Neuronal stem cell (in vitro differentiated cells): ENCODE measurements at regions not wholly inside any gene's neighbourhood (a gene's known extent, or its start where the extent isn't known, plus 50 kb on each side); places are given as distances from the start of the nearest gene placed in this dataset.
A peak's percentile ranks its signal among the peaks of the same experiment; 100 is the strongest.

Experiments
- DNase-seq: peaks from one replicate; pipeline ENCODE4 v3.0.0-alpha.2; 2013; ENCODE audit warnings: low spot score
- H2AFZ ChIP-seq: one replicate; pipeline ENCODE4 v1.6.1; 2013; ENCODE audit warnings: mild to moderate bottlenecking, low read length, inconsistent platforms
- H2AK5ac ChIP-seq: 2 replicates; pipeline ENCODE4 v1.6.1; 2013; ENCODE audit warnings: low read depth, mild to moderate bottlenecking, inconsistent platforms, low read length, moderate library complexity, mixed read lengths
- H2BK120ac ChIP-seq: 2 replicates; pipeline ENCODE4 v1.6.1; 2013; ENCODE audit warnings: low read depth, mild to moderate bottlenecking, inconsistent platforms, low read length, moderate library complexity, mixed read lengths
- H2BK12ac ChIP-seq: one replicate; pipeline ENCODE4 v1.6.1; 2013; ENCODE audit warnings: low read length, inconsistent platforms
- H2BK15ac ChIP-seq: 2 replicates; pipeline ENCODE4 v1.6.1; 2013; ENCODE audit warnings: mild to moderate bottlenecking, low read length, inconsistent platforms, mixed read lengths
- H2BK5ac ChIP-seq: one replicate; pipeline ENCODE4 v1.6.1; 2013; ENCODE audit warnings: inconsistent platforms, mild to moderate bottlenecking, low read length, moderate library complexity
- H3K14ac ChIP-seq: one replicate; pipeline ENCODE4 v1.6.1; 2013; ENCODE audit warnings: low read length, inconsistent platforms
- H3K18ac ChIP-seq: 2 replicates; pipeline ENCODE4 v1.6.1; 2013; ENCODE audit warnings: low read length, inconsistent platforms
- H3K23ac ChIP-seq: 2 replicates; pipeline ENCODE4 v1.6.1; 2013; ENCODE audit warnings: low read depth, mild to moderate bottlenecking, mixed read lengths, low read length, inconsistent platforms; ENCODE audit not compliant: poor library complexity
- H3K27ac ChIP-seq: replicated peaks from 3 replicates; pipeline ENCODE4 v1.5.1; 2013; ENCODE audit warnings: low read length, inconsistent platforms
- H3K27me3 ChIP-seq, 3 experiments: 2 replicates each; pipeline ENCODE4 v1.6.1; 2013; ENCODE audit warnings: low read length in 3 of 3, mild to moderate bottlenecking in 2 of 3, inconsistent platforms in 1 of 3, low read depth in 1 of 3, mixed read lengths in 1 of 3, moderate library complexity in 1 of 3; ENCODE audit not compliant: control insufficient read depth in 3 of 3, insufficient read depth in 3 of 3
- H3K36me3 ChIP-seq, 2 donors: replicated peaks in 1 of 2; 2 replicates each; pipeline ENCODE4 v1.6.1; 2013; ENCODE audit warnings: low read length in 2 of 2; ENCODE audit not compliant: control insufficient read depth in 2 of 2, insufficient read depth in 2 of 2
- H3K4ac ChIP-seq: 2 replicates; pipeline ENCODE4 v1.6.1; 2013; ENCODE audit warnings: inconsistent platforms, mild to moderate bottlenecking, low read length, moderate library complexity
- H3K4me1 ChIP-seq, 2 donors: 1 replicate in 1 of 2; 2 replicates in 1 of 2; pipeline ENCODE4 v1.6.1; 2013; ENCODE audit warnings: low read length in 2 of 2, low read depth in 1 of 2; ENCODE audit not compliant: control insufficient read depth in 2 of 2, insufficient read depth in 1 of 2
- H3K4me2 ChIP-seq: one replicate; pipeline ENCODE4 v1.6.1; 2013; ENCODE audit warnings: mild to moderate bottlenecking, low read length, inconsistent platforms; ENCODE audit not compliant: insufficient read depth, poor library complexity, severe bottlenecking
- H3K4me3 ChIP-seq, 2 donors: 2 replicates each; pipeline ENCODE4 v1.5.1; 2013; ENCODE audit warnings: low read length in 2 of 2, mild to moderate bottlenecking in 2 of 2, inconsistent platforms in 1 of 2, moderate library complexity in 1 of 2
- H3K79me1 ChIP-seq: one replicate; pipeline ENCODE4 v1.6.1; 2013; ENCODE audit warnings: low read depth, mild to moderate bottlenecking, inconsistent platforms, low read length, moderate library complexity
- H3K9ac ChIP-seq: one replicate; pipeline ENCODE4 v1.6.1; 2013; ENCODE audit warnings: mild to moderate bottlenecking, low read depth, low read length, inconsistent platforms; ENCODE audit not compliant: poor library complexity
- H3K9me3 ChIP-seq, 2 donors: replicated peaks in 1 of 2; 2 replicates each; pipeline versions ENCODE3 to v1.6.1; 2013; ENCODE audit warnings: low read length in 2 of 2, mild to moderate bottlenecking in 2 of 2, inconsistent platforms in 1 of 2, low read depth in 1 of 2, mixed read lengths in 1 of 2, moderate library complexity in 1 of 2; ENCODE audit not compliant: control insufficient read depth in 2 of 2, insufficient read depth in 1 of 2
- H4K8ac ChIP-seq: one replicate; pipeline ENCODE4 v1.6.1; 2013; ENCODE audit warnings: low read depth, mild to moderate bottlenecking, inconsistent platforms, low read length, moderate library complexity
- H4K91ac ChIP-seq: one replicate; pipeline ENCODE4 v1.6.1; 2013; ENCODE audit warnings: low read length, low read depth, mild to moderate bottlenecking, inconsistent platforms; ENCODE audit not compliant: poor library complexity
- WGBS, 2 donors: extraction: QIAGEN DNeasy Blood & Tissue Kit; methylation state at CpG; one replicate each; pipeline ENCODE4 v1.1.7; 2013; ENCODE audit warnings: missing lambda C conversion rate in 2 of 2, mixed read lengths in 1 of 2; ENCODE audit not compliant: insufficient read length in 2 of 2, insufficient replicate concordance in 1 of 2; ENCODE audit errors: extremely low coverage in 2 of 2; 5-methylcytosine and 5-hydroxymethylcytosine counted together

GRCh38 chr16:61237884-61238485 is 798.3 kb downstream of the CDH8 start:
- no peaks in the 10 kb centered on the region for H3K36me3 ChIP-seq
- no peak overlapping the region for H3K18ac ChIP-seq
- H3K4me2 ChIP-seq = no peak overlapping the region
- no peak overlapping the region for H3K14ac ChIP-seq
- no peak overlapping the region for H2BK5ac ChIP-seq
- H3K4me3 ChIP-seq = no peak overlapping the region
- H4K91ac ChIP-seq = no peak overlapping the region
- no peak overlapping the region for H3K23ac ChIP-seq
- H3K4ac ChIP-seq = no peak overlapping the region
- H3K79me1 ChIP-seq = no peaks in the 10 kb centered on the region
- H2BK120ac ChIP-seq = no peak overlapping the region
- no peak overlapping the region for H2BK15ac ChIP-seq
- peak overlapping the region; percentile 50 for H2AFZ ChIP-seq
- no peak overlapping the region for H3K27ac ChIP-seq
- H3K27me3 ChIP-seq = no peaks in the 10 kb centered on the region
- no peak overlapping the region for H4K8ac ChIP-seq
- H3K9me3 ChIP-seq = no peaks in the 10 kb centered on the region
- WGBS, 2 donors = no CpG with 5 or more reads among the region's 9 CpGs
- no peak for DNase-seq
- no peak overlapping the region for H2BK12ac ChIP-seq
- H2AK5ac ChIP-seq = no peak overlapping the region
- H3K9ac ChIP-seq = no peak overlapping the region
- peaks cover 2 to 3% of the 10 kb centered on the region in 2 donors for H3K4me1 ChIP-seq

- peaks cover 2 to 3% of the 10 kb centered on the region in 2 donors for H3K4me1 ChIP-seq
- H3K18ac ChIP-seq = no peak overlapping the region
- no peaks in the 10 kb centered on the region for H3K9me3 ChIP-seq
- H2BK120ac ChIP-seq = no peak overlapping the region
- H2BK5ac ChIP-seq = no peak overlapping the region
- no peak overlapping the region for H4K8ac ChIP-seq
- no peaks in the 10 kb centered on the region for H3K27me3 ChIP-seq
- no peak for DNase-seq
- H2BK15ac ChIP-seq = no peak overlapping the region
- H2BK12ac ChIP-seq = no peak overlapping the region
- H3K36me3 ChIP-seq = no peaks in the 10 kb centered on the region
- no peak overlapping the region for H3K27ac ChIP-seq
- H3K4me3 ChIP-seq = no peak overlapping the region
- H3K4ac ChIP-seq = no peak overlapping the region
- peak overlapping the region; percentile 52 for H2AFZ ChIP-seq
- no peaks in the 10 kb centered on the region for H3K79me1 ChIP-seq
- no peak overlapping the region for H3K23ac ChIP-seq
- no CpG with 5 or more reads among the region's 3 CpGs for WGBS, 2 donors
- no peak overlapping the region for H3K4me2 ChIP-seq
- H3K14ac ChIP-seq = no peak overlapping the region
- no peak overlapping the region for H2AK5ac ChIP-seq
- no peak overlapping the region for H4K91ac ChIP-seq
- no peak overlapping the region for H3K9ac ChIP-seq
These were observed 802.5 kb downstream of the CDH8 start for GRCh38 chr16:61233713-61234112.

DNA sequence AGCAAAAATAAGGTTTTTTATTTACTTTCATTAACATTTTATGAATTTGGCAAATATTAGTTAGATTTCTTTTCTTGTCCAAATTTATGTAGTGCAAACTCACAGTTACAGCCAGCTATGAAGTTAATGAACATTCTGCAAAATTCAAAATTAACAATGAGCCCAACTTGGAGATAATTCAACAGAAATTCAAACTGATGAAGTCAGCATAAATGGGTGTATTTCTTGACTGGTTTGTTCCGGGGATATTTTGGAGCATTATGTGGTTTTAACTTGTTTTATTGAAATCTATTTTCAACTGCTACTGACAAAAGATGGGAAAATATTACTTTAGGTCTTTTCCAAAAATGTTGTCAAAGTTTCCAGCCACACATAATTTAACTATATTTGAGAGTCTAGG is 807.9 kb downstream of the CDH8 start:
- no peak overlapping the region for H3K23ac ChIP-seq
- H3K4ac ChIP-seq = no peak overlapping the region
- H3K9me3 ChIP-seq = no peaks in the 10 kb centered on the region
- no peaks in the 10 kb centered on the region for H3K36me3 ChIP-seq
- H3K79me1 ChIP-seq = no peaks in the 10 kb centered on the region
- no peak overlapping the region for H3K4me2 ChIP-seq
- H2BK15ac ChIP-seq = no peak overlapping the region
- DNase-seq = no peak
- H2BK12ac ChIP-seq = no peak overlapping the region
- H3K4me1 ChIP-seq = no peaks in the 10 kb centered on the region
- no peak overlapping the region for H2BK5ac ChIP-seq
- H3K9ac ChIP-seq = no peak overlapping the region
- no peak overlapping the region for H4K8ac ChIP-seq
- H3K14ac ChIP-seq = no peak overlapping the region
- H4K91ac ChIP-seq = no peak overlapping the region
- no peak overlapping the region for H3K18ac ChIP-seq
- H2BK120ac ChIP-seq = no peak overlapping the region
- no peak overlapping the region for H2AFZ ChIP-seq
- H2AK5ac ChIP-seq = no peak overlapping the region
- no peak overlapping the region for H3K4me3 ChIP-seq
- H3K27me3 ChIP-seq = no peaks in the 10 kb centered on the region
- no peak overlapping the region for H3K27ac ChIP-seq
- no CpG with 5 or more reads among the region's 1 CpG for WGBS, 2 donors

DNA sequence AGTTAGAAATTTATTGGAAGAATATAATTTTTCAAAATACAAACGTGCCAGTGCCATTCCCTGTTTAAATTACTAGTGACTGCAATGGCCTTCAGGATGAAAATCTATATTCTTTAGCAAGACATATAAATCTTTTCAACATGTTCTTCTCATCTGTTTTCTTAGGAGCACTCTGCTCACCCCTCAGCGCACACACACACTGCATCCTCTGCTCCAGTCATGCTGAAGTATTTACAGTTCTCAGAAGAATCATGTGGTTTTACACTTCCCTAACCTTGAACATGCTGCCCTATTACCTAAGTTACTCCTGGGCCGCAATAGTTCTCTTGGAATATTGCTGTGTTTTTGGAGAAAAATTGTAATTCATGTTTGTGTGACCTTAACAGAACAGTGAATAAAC is 820.6 kb downstream of the CDH8 start:
- no peak overlapping the region for H3K18ac ChIP-seq
- H3K4ac ChIP-seq = no peak overlapping the region
- no peak overlapping the region for H2AK5ac ChIP-seq
- H3K4me3 ChIP-seq = no peak overlapping the region
- H3K23ac ChIP-seq = no peak overlapping the region
- no peaks in the 10 kb centered on the region for H3K9me3 ChIP-seq
- no peak overlapping the region for H2BK12ac ChIP-seq
- no peaks in the 10 kb centered on the region for H3K27me3 ChIP-seq
- WGBS, 2 donors = no CpG with 5 or more reads among the region's 3 CpGs
- H3K14ac ChIP-seq = no peak overlapping the region
- no peaks in the 10 kb centered on the region for H3K79me1 ChIP-seq
- H2BK120ac ChIP-seq = no peak overlapping the region
- no peak overlapping the region for H3K9ac ChIP-seq
- no peak overlapping the region for H3K4me2 ChIP-seq
- no peaks in the 10 kb centered on the region for H3K36me3 ChIP-seq
- H4K8ac ChIP-seq = no peak overlapping the region
- no peak overlapping the region for H2AFZ ChIP-seq
- no peak overlapping the region for H4K91ac ChIP-seq
- H3K27ac ChIP-seq = no peak overlapping the region
- H2BK15ac ChIP-seq = no peak overlapping the region
- no peak for DNase-seq
- H3K4me1 ChIP-seq = no peaks in the 10 kb centered on the region
- H2BK5ac ChIP-seq = no peak overlapping the region
